ENCODE measurements at regions not wholly inside any gene's neighbourhood (a gene's known extent, or its start where the extent isn't known, plus 50 kb on each side); places are given as distances from the start of the nearest gene placed in this dataset.

DNA sequence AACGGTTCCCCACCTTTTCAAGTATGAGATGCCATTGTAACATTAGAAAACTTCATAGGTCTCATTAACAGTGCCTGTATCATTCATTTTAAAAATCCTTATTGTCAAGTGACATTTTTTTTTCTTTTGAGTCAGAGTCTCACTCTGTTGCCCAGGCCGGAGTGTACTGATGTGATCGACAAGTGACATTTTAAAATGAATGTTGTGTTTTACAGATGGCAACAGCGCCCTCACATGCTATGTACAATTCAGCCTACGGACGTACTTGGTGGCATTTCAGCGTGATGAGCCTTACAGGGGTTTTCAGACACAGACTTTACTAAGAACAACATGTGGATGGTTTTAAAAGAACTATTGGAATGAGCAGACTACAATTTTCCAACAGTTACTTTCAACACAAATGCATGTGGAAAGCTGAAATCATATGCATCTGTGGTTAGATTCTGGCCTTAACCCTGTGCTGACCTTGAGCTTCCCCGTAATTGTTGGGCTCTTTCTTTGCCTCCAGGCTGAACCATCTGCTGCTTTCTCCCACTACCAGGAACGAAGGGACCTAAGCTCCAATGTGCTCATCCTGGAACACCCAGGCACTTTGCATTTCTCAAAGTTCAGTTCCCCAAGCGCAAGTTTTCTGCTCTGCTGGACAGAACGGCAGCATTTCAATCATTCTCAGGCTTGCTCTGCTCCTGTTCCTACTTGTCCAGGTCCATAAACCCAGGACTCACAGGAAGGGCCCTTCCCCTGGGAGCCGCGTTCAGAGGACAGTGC is 119.9 kb upstream of the NDUFV2 start (continued):
- no peak for TF ChIP-seq EZH2 (IDR thresholded peaks at IDR 0.05; ENCODE audit: borderline replicate concordance, low read depth, low read length)
- TF ChIP-seq, protein P1, sequence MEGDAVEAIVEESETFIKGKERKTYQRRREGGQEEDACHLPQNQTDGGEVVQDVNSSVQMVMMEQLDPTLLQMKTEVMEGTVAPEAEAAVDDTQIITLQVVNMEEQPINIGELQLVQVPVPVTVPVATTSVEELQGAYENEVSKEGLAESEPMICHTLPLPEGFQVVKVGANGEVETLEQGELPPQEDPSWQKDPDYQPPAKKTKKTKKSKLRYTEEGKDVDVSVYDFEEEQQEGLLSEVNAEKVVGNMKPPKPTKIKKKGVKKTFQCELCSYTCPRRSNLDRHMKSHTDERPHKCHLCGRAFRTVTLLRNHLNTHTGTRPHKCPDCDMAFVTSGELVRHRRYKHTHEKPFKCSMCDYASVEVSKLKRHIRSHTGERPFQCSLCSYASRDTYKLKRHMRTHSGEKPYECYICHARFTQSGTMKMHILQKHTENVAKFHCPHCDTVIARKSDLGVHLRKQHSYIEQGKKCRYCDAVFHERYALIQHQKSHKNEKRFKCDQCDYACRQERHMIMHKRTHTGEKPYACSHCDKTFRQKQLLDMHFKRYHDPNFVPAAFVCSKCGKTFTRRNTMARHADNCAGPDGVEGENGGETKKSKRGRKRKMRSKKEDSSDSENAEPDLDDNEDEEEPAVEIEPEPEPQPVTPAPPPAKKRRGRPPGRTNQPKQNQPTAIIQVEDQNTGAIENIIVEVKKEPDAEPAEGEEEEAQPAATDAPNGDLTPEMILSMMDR (IDR thresholded peaks at IDR 0.05 in 2 of 3, conservative IDR thresholded peaks at IDR 0.05 in 1 of 3; ENCODE audit: insufficient read depth in 2 of 3, low read depth in 1 of 3, low read length in 3 of 3): peak; percentile 74 to 90 (median 81)
- TF ChIP-seq, protein P2, sequence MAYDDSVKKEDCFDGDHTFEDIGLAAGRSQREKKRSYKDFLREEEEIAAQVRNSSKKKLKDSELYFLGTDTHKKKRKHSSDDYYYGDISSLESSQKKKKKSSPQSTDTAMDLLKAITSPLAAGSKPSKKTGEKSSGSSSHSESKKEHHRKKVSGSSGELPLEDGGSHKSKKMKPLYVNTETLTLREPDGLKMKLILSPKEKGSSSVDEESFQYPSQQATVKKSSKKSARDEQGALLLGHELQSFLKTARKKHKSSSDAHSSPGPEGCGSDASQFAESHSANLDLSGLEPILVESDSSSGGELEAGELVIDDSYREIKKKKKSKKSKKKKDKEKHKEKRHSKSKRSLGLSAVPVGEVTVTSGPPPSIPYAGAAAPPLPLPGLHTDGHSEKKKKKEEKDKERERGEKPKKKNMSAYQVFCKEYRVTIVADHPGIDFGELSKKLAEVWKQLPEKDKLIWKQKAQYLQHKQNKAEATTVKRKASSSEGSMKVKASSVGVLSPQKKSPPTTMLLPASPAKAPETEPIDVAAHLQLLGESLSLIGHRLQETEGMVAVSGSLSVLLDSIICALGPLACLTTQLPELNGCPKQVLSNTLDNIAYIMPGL (CRISPR knock-in tag; IDR thresholded peaks at IDR 0.05): no peak
- TF ChIP-seq ZNF79 (CRISPR knock-in tag; IDR thresholded peaks at IDR 0.05; ENCODE audit: low read depth): no peak
- no peak for TF ChIP-seq ADNP (tag; IDR thresholded peaks at IDR 0.05)
- TF ChIP-seq, protein P3, sequence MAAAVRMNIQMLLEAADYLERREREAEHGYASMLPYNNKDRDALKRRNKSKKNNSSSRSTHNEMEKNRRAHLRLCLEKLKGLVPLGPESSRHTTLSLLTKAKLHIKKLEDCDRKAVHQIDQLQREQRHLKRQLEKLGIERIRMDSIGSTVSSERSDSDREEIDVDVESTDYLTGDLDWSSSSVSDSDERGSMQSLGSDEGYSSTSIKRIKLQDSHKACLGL (CRISPR knock-in tag; IDR thresholded peaks at IDR 0.05; ENCODE audit: borderline replicate concordance, poor library complexity, severe bottlenecking): no peak
- TF ChIP-seq, protein P4, sequence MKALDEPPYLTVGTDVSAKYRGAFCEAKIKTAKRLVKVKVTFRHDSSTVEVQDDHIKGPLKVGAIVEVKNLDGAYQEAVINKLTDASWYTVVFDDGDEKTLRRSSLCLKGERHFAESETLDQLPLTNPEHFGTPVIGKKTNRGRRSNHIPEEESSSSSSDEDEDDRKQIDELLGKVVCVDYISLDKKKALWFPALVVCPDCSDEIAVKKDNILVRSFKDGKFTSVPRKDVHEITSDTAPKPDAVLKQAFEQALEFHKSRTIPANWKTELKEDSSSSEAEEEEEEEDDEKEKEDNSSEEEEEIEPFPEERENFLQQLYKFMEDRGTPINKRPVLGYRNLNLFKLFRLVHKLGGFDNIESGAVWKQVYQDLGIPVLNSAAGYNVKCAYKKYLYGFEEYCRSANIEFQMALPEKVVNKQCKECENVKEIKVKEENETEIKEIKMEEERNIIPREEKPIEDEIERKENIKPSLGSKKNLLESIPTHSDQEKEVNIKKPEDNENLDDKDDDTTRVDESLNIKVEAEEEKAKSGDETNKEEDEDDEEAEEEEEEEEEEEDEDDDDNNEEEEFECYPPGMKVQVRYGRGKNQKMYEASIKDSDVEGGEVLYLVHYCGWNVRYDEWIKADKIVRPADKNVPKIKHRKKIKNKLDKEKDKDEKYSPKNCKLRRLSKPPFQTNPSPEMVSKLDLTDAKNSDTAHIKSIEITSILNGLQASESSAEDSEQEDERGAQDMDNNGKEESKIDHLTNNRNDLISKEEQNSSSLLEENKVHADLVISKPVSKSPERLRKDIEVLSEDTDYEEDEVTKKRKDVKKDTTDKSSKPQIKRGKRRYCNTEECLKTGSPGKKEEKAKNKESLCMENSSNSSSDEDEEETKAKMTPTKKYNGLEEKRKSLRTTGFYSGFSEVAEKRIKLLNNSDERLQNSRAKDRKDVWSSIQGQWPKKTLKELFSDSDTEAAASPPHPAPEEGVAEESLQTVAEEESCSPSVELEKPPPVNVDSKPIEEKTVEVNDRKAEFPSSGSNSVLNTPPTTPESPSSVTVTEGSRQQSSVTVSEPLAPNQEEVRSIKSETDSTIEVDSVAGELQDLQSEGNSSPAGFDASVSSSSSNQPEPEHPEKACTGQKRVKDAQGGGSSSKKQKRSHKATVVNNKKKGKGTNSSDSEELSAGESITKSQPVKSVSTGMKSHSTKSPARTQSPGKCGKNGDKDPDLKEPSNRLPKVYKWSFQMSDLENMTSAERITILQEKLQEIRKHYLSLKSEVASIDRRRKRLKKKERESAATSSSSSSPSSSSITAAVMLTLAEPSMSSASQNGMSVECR (CRISPR knock-in tag; IDR thresholded peaks at IDR 0.05): no peak
- peak; percentile 84 for TF ChIP-seq SMC3 (conservative IDR thresholded peaks at IDR 0.05; ENCODE audit: insufficient read depth, low read depth, low read length)
- no peak for TF ChIP-seq ZNF174 (CRISPR knock-in tag; IDR thresholded peaks at IDR 0.05)
- TF ChIP-seq CTBP1 (IDR thresholded peaks at IDR 0.05; ENCODE audit: borderline replicate concordance): peak; percentile 60
- TF ChIP-seq ZNF133 (CRISPR knock-in tag; IDR thresholded peaks at IDR 0.05): no peak
- TF ChIP-seq RB1 (IDR thresholded peaks at IDR 0.05; ENCODE audit: low read depth): peak; percentile 62; the same call in 1 of the 2 replicates

Measured in K562 (cell line).